Vagina (tissue), 2 donors: ENCODE measurements at regions not wholly inside any gene's neighbourhood (a gene's known extent, or its start where the extent isn't known, plus 50 kb on each side); places are given as distances from the start of the nearest gene placed in this dataset.

Source experiments
- POLR2A ChIP-seq, 2 donors: fragments of 450-650 bp; IDR thresholded peaks; one replicate each; pipeline ENCODE4 v1.6.1; 2017; ENCODE audit warnings: antibody characterized with exemption in 2 of 2, mild to moderate bottlenecking in 2 of 2, moderate library complexity in 2 of 2
- POLR2AphosphoS5 ChIP-seq, 2 donors: sonication (generic); formaldehyde crosslinking; IDR thresholded peaks; one replicate each; pipeline ENCODE4 v1.9.0; 2017; ENCODE audit warnings: antibody characterized with exemption in 2 of 2, mild to moderate bottlenecking in 2 of 2, low read depth in 1 of 2; ENCODE audit not compliant: insufficient read depth in 1 of 2
- TF ChIP-seq, protein P1 (sequence below), 3 experiments: fragments of 450-650 bp in 2 of 3; fragments of 200-600 bp in 1 of 3; sonication (generic) in 1 of 3; IDR thresholded peaks; one replicate each; pipeline ENCODE4 v1.5.1; 2017 to 2019; ENCODE audit warnings: antibody characterized with exemption in 3 of 3, mild to moderate bottlenecking in 2 of 3, moderate library complexity in 2 of 3

DNA sequence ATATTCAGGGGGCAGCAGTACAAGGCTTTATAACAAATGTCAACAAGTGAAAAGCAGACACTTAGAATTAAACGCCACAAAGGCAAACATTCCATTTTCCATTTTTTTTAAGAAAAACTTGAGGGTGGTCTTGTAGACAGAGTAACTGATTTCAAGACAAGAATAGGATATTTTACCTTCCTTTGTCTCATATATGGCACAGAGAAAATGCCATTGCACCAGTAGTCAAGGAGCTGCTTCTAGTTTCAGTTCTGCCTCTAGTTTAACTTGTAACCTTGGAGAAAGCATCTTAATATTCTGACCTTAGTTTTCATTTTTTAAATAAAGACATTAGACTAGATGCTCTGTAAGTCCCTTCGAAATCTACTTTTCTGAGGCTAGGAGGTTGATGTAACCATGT, 355.3 kb upstream of the KCNN2 start:
- TF ChIP-seq, protein P1, sequence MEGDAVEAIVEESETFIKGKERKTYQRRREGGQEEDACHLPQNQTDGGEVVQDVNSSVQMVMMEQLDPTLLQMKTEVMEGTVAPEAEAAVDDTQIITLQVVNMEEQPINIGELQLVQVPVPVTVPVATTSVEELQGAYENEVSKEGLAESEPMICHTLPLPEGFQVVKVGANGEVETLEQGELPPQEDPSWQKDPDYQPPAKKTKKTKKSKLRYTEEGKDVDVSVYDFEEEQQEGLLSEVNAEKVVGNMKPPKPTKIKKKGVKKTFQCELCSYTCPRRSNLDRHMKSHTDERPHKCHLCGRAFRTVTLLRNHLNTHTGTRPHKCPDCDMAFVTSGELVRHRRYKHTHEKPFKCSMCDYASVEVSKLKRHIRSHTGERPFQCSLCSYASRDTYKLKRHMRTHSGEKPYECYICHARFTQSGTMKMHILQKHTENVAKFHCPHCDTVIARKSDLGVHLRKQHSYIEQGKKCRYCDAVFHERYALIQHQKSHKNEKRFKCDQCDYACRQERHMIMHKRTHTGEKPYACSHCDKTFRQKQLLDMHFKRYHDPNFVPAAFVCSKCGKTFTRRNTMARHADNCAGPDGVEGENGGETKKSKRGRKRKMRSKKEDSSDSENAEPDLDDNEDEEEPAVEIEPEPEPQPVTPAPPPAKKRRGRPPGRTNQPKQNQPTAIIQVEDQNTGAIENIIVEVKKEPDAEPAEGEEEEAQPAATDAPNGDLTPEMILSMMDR (IDR thresholded peaks at IDR 0.05) = no peak
- TF ChIP-seq POLR2AphosphoS5 (IDR thresholded peaks at IDR 0.05; ENCODE audit: insufficient read depth in 1 of 2, low read depth in 1 of 2) = no peak
- no peak for TF ChIP-seq POLR2A (IDR thresholded peaks at IDR 0.05)
